ENCODE measurements at regions not wholly inside any gene's neighbourhood (a gene's known extent, or its start where the extent isn't known, plus 50 kb on each side); places are given as distances from the start of the nearest gene placed in this dataset.

- no peak for DNase-seq (ENCODE audit: extremely low spot score)
- no peak overlapping the region for H3K27ac ChIP-seq (ENCODE audit: low read depth)
- no peaks in the 10 kb centered on the region for H3K36me3 ChIP-seq (ENCODE audit: insufficient read depth)
- H3K4me1 ChIP-seq (ENCODE audit: insufficient read depth) = no peaks in the 10 kb centered on the region
- no peak overlapping the region for H3K4me3 ChIP-seq (ENCODE audit: low read depth, low read length)
- WGBS = 84% methylated on average over 3 of the region's 3 CpGs
Observed at GRCh38 chr2:219881851-219882250, 254.4 kb downstream of the SLC4A3 start.

DNA sequence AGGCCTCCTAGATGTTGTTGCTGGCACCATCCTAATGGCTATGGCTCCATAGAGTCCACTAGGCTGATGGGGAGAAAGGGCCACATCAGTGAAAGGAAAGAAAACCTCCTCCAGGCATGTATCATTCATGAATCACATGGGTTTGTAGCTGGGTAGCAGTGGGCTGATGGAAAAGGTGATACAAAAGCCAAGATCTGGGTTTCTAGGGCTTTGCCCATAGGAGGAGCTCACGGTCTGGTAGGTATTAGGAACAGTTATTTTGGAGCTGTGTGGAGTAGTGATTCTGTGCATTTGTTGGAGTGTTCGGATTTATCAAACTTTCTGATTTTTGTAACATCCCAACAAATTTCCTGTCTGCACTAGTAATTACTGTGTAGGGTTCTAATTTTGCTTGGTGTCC lies 259.2 kb downstream of the SLC4A3 start:
- 93% methylated on average over 2 of the region's 2 CpGs for WGBS
- no peak for DNase-seq (ENCODE audit: extremely low spot score)
- no peaks in the 10 kb centered on the region for H3K36me3 ChIP-seq (ENCODE audit: insufficient read depth)
- no peaks in the 10 kb centered on the region for H3K4me1 ChIP-seq (ENCODE audit: insufficient read depth)
- no peak overlapping the region for H3K4me3 ChIP-seq (ENCODE audit: low read depth, low read length)
- no peak overlapping the region for H3K27ac ChIP-seq (ENCODE audit: low read depth)

DNA sequence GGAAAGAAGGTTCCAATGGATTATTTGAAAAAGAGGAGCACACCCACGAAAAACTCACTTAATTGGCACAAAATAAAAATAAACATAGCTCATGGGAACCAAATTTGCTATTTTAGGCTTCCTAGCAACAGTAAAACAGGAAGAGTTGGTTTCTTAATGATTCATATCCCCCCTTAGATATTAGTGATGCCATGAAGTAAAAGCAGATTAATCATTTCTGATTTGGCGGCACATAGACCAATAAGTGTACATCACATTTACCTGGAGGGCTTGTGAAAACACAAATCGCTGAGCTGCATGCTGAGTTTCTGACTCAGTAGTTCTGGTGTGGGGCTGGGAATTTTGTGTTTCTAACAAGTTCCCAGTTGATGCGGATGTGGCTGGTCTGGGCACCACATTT lies 260.4 kb downstream of the SLC4A3 start:
- DNase-seq (ENCODE audit: extremely low spot score) = no peak
- Histone ChIP-seq H3K27ac (ENCODE audit: low read depth) (no peak overlapping the region), H3K36me3 (ENCODE audit: insufficient read depth) (no peaks in the 10 kb centered on the region), H3K4me1 (ENCODE audit: insufficient read depth) (no peaks in the 10 kb centered on the region), H3K4me3 (ENCODE audit: low read depth, low read length) (no peak overlapping the region)
- WGBS = 83% methylated on average over 4 of the region's 4 CpGs

GRCh38 chr2:219893541-219893940 lies 266.1 kb downstream of the SLC4A3 start:
- Histone ChIP-seq H3K4me3 (ENCODE audit: low read depth, low read length) (no peak overlapping the region), H3K36me3 (ENCODE audit: insufficient read depth) (no peaks in the 10 kb centered on the region), H3K4me1 (ENCODE audit: insufficient read depth) (no peaks in the 10 kb centered on the region), H3K27ac (ENCODE audit: low read depth) (no peak overlapping the region)
- no peak for DNase-seq (ENCODE audit: extremely low spot score)
- 69% methylated on average over 2 of the region's 2 CpGs for WGBS

GRCh38 chr2:219897456-219897855 lies 270.0 kb downstream of the SLC4A3 start:
- WGBS = 46% methylated on average over 3 of the region's 3 CpGs

DNA sequence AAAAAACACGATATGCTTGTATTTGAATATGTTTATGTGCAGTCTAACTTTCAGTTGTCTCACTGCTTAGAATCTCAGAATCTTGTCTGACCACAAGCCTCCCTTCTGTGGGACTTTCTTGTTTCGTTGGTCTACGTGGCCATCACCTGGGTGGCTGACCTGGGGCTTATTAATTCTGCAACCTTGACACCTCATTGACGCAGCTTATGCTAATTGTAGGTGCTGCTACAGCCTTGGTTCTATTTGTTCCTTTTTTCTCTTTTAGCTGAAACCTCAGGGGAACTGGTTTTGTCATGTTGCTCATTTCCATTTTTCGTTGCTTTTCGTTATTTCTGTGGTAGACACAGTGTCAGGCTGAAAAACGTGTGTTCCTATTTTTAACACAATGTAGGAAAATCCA lies 273.7 kb downstream of the SLC4A3 start:
- Histone ChIP-seq H3K36me3 (ENCODE audit: insufficient read depth) (no peaks in the 10 kb centered on the region), H3K4me3 (ENCODE audit: low read depth, low read length) (no peak overlapping the region), H3K27ac (ENCODE audit: low read depth) (no peak overlapping the region), H3K4me1 (ENCODE audit: insufficient read depth) (no peaks in the 10 kb centered on the region)
- DNase-seq (ENCODE audit: extremely low spot score) = no peak
- WGBS = 85% methylated on average over 7 of the region's 7 CpGs

More at GRCh38 chr2:219897456-219897855, 270.0 kb downstream of the SLC4A3 start:
- H3K4me3 ChIP-seq (ENCODE audit: low read depth, low read length) = no peak overlapping the region
- no peak overlapping the region for H3K27ac ChIP-seq (ENCODE audit: low read depth)
- no peak for DNase-seq (ENCODE audit: extremely low spot score)
- no peaks in the 10 kb centered on the region for H3K4me1 ChIP-seq (ENCODE audit: insufficient read depth)
- H3K36me3 ChIP-seq (ENCODE audit: insufficient read depth) = no peaks in the 10 kb centered on the region

DNA sequence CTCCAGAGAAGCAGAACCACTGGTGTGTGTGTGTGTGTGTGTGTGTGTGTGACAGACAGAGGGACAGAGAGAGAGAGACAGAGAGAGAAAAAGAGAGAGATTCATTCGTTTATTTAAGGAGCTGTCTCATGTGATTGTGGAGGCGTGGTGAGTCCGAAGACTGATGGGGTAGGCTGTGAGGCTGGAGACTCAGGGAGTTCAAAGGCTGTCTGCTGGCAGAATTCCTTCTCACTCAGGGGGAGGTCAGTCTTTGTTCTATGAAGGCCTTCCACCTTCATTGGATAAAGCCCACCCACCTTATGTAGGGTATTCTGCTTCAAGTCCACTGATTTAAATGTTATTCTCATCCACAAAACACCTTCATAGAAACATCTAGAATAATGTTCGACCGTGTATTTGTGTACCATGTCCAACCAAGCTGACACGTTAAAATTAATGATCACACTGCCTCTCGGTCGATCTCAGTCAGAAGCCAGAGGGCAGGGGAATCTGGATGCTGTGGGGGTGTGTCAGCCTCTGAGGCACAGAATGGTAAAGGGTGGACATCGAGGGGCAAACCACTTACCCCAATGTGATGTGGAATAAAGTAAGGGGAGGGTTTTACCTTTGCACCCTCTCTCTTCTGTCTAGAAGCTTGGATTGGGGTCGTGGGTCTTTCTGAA lies 275.6 kb downstream of the SLC4A3 start:
- H3K4me1 ChIP-seq (ENCODE audit: insufficient read depth) = no peaks in the 10 kb centered on the region
- 61% methylated on average over 10 of the region's 10 CpGs for WGBS
- no peak overlapping the region for H3K4me3 ChIP-seq (ENCODE audit: low read depth, low read length)
- no peaks in the 10 kb centered on the region for H3K36me3 ChIP-seq (ENCODE audit: insufficient read depth)
- no peak overlapping the region for H3K27ac ChIP-seq (ENCODE audit: low read depth)
- DNase-seq (ENCODE audit: extremely low spot score) = no peak

- Histone ChIP-seq H3K4me3 (ENCODE audit: low read depth, low read length) (no peak overlapping the region), H3K4me1 (ENCODE audit: insufficient read depth) (no peaks in the 10 kb centered on the region), H3K36me3 (ENCODE audit: insufficient read depth) (no peaks in the 10 kb centered on the region), H3K27ac (ENCODE audit: low read depth) (no peak overlapping the region)
- WGBS = 96% methylated on average over 2 of the region's 2 CpGs
- DNase-seq (ENCODE audit: extremely low spot score) = no peak
Observed at GRCh38 chr2:219905640-219906039, 278.2 kb downstream of the SLC4A3 start.

DNA sequence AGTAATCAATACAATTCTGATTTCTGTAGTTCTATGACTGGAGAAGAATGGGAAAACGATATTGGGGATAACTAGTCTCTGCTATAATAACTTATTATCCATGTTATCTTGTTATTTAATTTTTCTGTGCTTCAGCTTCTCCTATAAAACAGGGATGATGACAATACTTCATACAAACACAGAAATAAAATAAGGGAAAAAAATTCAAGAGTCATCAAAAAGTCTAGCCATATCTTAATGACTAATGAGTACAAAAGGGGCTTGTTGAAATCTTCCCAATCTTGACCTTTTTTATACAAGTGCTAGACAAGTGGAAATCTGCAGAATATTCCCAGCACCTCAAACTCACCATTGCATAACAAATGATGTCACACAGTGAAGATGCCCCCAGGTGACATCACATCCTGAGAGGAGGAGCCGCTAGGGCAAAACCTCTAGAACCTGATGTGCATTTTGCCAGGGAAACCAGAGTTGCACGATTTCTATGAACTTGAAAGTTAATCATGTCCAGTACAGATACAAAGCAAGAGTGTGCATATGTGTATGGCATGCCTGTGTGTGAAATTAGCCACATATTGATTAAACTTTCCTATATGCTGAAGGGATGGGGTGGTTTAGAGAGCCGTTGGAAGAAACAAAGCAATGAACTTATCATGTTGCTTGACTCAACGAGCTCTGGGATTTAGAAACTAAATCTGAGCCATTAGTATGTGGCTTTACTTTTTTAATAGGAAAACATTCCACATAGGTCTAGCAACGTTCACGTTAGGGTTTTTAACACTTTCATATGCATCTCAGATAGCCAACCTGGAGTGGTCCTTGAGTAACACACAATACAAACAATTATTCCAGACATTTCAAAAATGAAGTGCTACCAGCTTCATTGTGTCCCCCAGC lies 278.9 kb downstream of the SLC4A3 start:
- 57% methylated on average over 7 of the region's 7 CpGs for WGBS
- H3K4me1 ChIP-seq (ENCODE audit: insufficient read depth) = no peaks in the 10 kb centered on the region
- no peak overlapping the region for H3K27ac ChIP-seq (ENCODE audit: low read depth)
- no peak overlapping the region for H3K4me3 ChIP-seq (ENCODE audit: low read depth, low read length)
- H3K36me3 ChIP-seq (ENCODE audit: insufficient read depth) = no peaks in the 10 kb centered on the region
- DNase-seq (ENCODE audit: extremely low spot score) = no peak

DNA sequence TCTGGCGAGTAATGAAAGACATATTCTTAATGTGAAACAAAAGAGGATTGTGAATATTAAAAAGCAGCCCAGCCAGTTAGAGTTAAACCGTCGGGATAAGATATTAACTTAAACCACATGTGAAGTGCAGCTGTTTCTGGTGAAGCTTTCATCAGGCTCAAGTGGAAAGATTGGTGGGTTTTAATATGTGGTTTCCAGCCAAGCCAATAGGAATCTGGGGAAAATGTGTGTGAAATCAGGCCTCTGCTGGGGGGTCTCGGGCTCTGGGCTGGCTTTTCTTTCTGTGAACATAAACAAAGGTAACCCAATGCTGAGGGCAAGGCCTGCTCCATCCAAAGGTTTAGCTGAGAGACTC lies 279.6 kb downstream of the SLC4A3 start:
- 54% methylated on average over 4 of the region's 4 CpGs for WGBS
- no peak for DNase-seq (ENCODE audit: extremely low spot score)
- H3K4me1 ChIP-seq (ENCODE audit: insufficient read depth) = no peaks in the 10 kb centered on the region

DNA sequence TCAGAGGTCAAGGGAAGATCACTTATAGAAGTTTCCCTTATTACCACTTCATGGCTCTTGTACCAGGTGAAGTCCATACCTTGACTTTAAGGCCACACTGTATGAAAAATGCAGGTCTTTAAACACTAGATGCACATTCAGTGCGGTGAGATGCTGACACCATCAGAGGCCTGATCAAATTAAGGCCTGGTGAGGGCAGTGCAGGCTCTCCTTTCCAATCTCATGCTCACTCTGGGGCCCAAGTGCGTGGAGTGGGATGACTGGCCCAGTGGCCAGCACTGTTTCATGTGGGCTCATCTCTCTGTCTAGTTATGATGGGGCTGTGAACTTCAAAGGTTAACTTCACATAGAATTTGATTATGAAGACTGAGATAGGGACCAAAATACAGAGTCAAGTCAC lies 281.1 kb downstream of the SLC4A3 start:
- Histone ChIP-seq H3K27ac (ENCODE audit: low read depth) (no peak overlapping the region), H3K4me1 (ENCODE audit: insufficient read depth) (no peaks in the 10 kb centered on the region), H3K4me3 (ENCODE audit: low read depth, low read length) (no peak overlapping the region), H3K36me3 (ENCODE audit: insufficient read depth) (no peaks in the 10 kb centered on the region)
- no peak for DNase-seq (ENCODE audit: extremely low spot score)
- 93% methylated on average over 2 of the region's 2 CpGs for WGBS

More for the DNA sequence above, 279.6 kb downstream of the SLC4A3 start:
- no peak overlapping the region for H3K4me3 ChIP-seq (ENCODE audit: low read depth, low read length)
- H3K36me3 ChIP-seq (ENCODE audit: insufficient read depth) = no peaks in the 10 kb centered on the region
- H3K27ac ChIP-seq (ENCODE audit: low read depth) = no peak overlapping the region

- DNase-seq (ENCODE audit: extremely low spot score) = no peak
- 87% methylated on average over 4 of the region's 4 CpGs for WGBS
- Histone ChIP-seq H3K27ac (ENCODE audit: low read depth) (no peak overlapping the region), H3K4me3 (ENCODE audit: low read depth, low read length) (no peak overlapping the region), H3K36me3 (ENCODE audit: insufficient read depth) (no peaks in the 10 kb centered on the region), H3K4me1 (ENCODE audit: insufficient read depth) (no peaks in the 10 kb centered on the region)
Observed at GRCh38 chr2:219911541-219911940, 284.1 kb downstream of the SLC4A3 start.

DNA sequence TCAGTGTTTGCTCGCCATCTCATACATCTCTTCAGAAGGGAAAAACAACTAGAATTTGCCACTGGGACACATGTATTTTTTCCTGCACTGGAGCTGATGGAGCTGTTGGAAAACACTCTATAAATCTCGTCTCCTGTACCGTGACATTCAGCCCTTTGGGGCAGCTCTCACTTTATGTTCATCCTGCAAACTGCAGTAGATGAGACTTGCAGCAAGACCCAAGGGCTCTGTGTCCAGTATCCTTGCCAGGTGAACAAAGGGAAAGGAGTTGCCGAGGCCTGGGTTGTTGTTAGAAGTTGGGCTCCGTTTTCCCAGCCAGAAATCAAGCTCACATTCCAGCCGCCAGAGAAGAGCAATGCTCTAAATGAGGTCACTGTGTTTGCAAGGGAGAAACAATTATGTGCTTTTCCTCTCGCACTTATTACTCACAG lies 285.1 kb downstream of the SLC4A3 start:
- no peak overlapping the region for H3K4me3 ChIP-seq (ENCODE audit: low read depth, low read length)
- WGBS = 19% methylated on average over 7 of the region's 7 CpGs
- peak; percentile 59 for DNase-seq (ENCODE audit: extremely low spot score)
- no peaks in the 10 kb centered on the region for H3K4me1 ChIP-seq (ENCODE audit: insufficient read depth)
- H3K27ac ChIP-seq (ENCODE audit: low read depth) = no peak overlapping the region
- no peaks in the 10 kb centered on the region for H3K36me3 ChIP-seq (ENCODE audit: insufficient read depth)

GRCh38 chr2:219914577-219914976 lies 287.1 kb downstream of the SLC4A3 start:
- 97% methylated on average over 5 of the region's 5 CpGs for WGBS
- Histone ChIP-seq H3K4me1 (ENCODE audit: insufficient read depth) (no peaks in the 10 kb centered on the region), H3K36me3 (ENCODE audit: insufficient read depth) (no peaks in the 10 kb centered on the region), H3K27ac (ENCODE audit: low read depth) (no peak overlapping the region), H3K4me3 (ENCODE audit: low read depth, low read length) (no peak overlapping the region)
- no peak for DNase-seq (ENCODE audit: extremely low spot score)
